ENCODE measurements at regions not wholly inside any gene's neighbourhood (a gene's known extent, or its start where the extent isn't known, plus 50 kb on each side); places are given as distances from the start of the nearest gene placed in this dataset.
A peak's percentile ranks its signal among the peaks of the same experiment; 100 is the strongest.
"Not testable (repeated sequence)": the region's sequence is repeated elsewhere in the genome, so short reads cannot be mapped to it uniquely, and the experiment has no call there.

DNA sequence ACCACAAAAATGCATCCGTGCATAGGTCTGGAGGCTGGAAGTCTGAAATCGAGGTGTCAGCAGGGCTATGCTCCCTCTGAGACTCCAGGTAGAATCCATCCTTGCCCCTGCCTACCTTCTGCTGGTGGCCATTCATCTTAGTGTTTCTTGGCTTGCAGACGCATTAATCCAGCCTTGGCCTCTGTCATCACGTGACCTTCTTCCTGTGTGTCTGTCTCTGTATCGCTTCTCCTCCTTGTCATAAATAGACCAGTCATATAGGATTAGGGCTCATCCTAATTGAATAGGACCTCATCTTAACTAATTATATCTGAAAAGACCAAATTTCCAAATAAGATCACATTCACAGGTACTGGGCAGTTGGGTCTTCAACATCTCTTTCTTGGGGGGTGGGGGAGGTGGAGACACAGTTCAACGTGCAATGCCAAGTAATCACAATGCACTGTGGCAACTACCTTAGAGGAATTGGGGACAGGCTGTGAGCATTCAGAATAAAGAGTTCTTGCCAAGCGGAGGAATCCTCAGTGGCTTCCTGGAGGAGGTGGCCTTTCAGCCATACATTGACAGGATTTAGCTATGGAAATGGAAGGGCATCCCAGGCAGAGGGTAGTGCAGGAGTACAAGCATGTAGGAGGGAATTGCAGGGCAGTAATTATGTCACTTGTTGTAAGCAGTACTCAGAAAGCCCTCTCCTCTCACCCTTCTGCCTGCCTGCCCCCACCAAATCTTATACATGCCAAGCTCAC, 96.2 kb upstream of the SYT13 start:
- Mint-ChIP-seq H3K27ac (no peak overlapping the region), H3K4me1 (ENCODE audit: low read depth) (no peaks in the 10 kb centered on the region), H3K4me3 (no peak overlapping the region), H3K36me3 (ENCODE audit: low read depth) (no peaks in the 10 kb centered on the region), H3K9me3 (no peaks in the 10 kb centered on the region), H3K27me3 (ENCODE audit: low read depth) (peaks cover 11% of the 10 kb centered on the region)
- DNase-seq, result no peak
- intact Hi-C loops (cut with micrococcal nuclease), result no loop called here
- CTCF ChIA-PET, result interaction anchor here (0.6 kb wide), 1 partner anchor 8 kb away, joined by 3 read pairs; no protein-coding TSS in a partner anchor

DNA sequence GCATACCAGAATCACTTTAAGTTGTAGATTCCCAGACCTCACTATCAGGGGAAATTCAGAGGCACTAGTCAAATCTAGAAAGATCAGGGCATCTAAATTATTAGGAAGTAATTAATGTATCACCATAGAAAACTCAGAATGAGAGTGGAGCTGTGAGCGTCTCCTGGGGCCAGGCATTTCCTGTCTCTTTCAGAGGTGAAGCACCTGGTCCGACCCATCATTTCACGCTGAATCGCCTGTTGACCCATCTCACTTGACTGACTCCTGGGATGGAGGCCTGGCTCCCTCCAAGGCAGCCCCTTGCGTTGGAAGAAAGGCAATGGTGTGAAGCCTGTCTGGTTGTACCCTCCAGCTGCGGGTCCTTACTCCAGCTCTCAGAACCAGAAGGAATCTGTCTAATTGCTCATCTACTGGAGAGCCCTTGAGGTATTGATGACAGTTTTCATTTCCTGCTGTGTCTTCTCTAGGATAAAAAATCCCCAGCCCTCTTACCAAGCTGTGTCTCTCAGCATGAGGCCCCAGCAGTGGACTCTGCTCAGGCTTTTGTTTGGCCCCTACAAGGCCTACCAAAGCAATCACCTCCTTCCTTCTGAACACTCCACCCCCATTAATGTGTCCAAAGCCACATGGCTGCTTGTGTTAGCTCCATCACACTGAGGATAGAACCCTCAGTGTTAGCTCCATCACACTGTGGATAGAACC, 93.2 kb upstream of the SYT13 start:
- no peak for DNase-seq
- H3K27ac Mint-ChIP-seq, result no peak overlapping the region
- H3K9me3 Mint-ChIP-seq, result no peaks in the 10 kb centered on the region
- H3K36me3 Mint-ChIP-seq (ENCODE audit: low read depth), result no peaks in the 10 kb centered on the region
- peaks cover 7% of the 10 kb centered on the region for H3K4me1 Mint-ChIP-seq (ENCODE audit: low read depth)
- CTCF ChIA-PET, result interaction anchor here (1.5 to 1.9 kb wide), 2 partner anchors 8 to 276 kb away, joined by 5 read pairs; no protein-coding TSS in a partner anchor
- H3K4me3 Mint-ChIP-seq, result no peak overlapping the region
- H3K27me3 Mint-ChIP-seq (ENCODE audit: low read depth), result peaks cover 11% of the 10 kb centered on the region
- intact Hi-C loops (cut with micrococcal nuclease), result no loop called here

DNA sequence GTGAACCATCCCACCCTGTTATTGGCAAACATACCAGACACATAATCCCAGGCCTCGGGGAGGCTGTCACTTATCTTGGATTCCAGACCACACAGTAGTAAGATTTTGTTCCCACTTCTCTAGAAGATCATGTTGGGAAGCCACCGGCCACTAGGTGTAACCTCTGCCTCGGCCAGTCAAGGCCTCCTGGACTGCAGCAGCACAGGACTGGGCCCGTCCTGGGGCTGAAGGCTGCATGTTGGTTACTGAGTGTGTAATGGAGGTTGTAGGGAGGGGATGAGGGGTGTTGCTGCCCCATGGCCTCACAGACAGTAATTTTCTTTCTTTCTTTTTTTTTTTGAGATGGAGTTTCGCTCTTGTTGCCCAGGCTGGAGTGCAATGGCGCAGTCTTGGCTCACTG, 92.4 kb upstream of the SYT13 start:
- Mint-ChIP-seq H3K9me3 (no peaks in the 10 kb centered on the region), H3K36me3 (ENCODE audit: low read depth) (no peaks in the 10 kb centered on the region), H3K4me1 (ENCODE audit: low read depth) (peaks cover 9% of the 10 kb centered on the region), H3K27me3 (ENCODE audit: low read depth) (peaks cover 9% of the 10 kb centered on the region), H3K4me3 (no peak overlapping the region), H3K27ac (no peak overlapping the region)
- DNase-seq, result no peak
- intact Hi-C loops (cut with micrococcal nuclease), result no loop called here
- CTCF ChIA-PET, result interaction anchor here (1.5 kb wide), 1 partner anchor 276 kb away, joined by 5 read pairs; no protein-coding TSS in a partner anchor

DNA sequence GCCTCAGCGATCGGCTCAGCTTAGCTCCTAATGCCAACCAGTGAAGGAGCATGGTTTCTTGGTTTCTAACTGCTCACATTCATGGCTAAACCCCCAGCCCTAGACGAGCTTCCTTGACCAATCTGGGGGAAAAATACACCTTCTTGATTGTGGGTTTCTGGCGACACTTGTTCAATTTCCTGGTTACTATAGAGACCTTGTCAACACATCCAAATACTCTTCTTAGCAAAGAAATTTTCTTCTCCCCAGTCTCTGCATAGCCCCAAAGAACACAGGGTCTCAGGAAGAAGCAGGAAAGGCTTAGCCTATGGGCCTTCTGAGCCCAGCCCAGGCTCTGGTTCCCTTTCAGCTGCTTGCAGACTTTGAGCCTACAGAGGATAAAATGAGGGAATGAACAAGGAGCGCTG, 88.5 kb upstream of the SYT13 start:
- no peak overlapping the region for H3K27ac Mint-ChIP-seq
- H3K4me3 Mint-ChIP-seq, result no peak overlapping the region
- peaks cover 13% of the 10 kb centered on the region for H3K4me1 Mint-ChIP-seq (ENCODE audit: low read depth)
- CTCF ChIA-PET, result interaction anchor here (0.6 to 0.7 kb wide), 2 partner anchors 16 to 336 kb away, joined by 3 to 4 read pairs; no protein-coding TSS in a partner anchor
- H3K27me3 Mint-ChIP-seq (ENCODE audit: low read depth), result peaks cover 7% of the 10 kb centered on the region
- no peaks in the 10 kb centered on the region for H3K9me3 Mint-ChIP-seq
- intact Hi-C loops (cut with micrococcal nuclease), result no loop called here
- DNase-seq, result no peak
- H3K36me3 Mint-ChIP-seq (ENCODE audit: low read depth), result no peaks in the 10 kb centered on the region

DNA sequence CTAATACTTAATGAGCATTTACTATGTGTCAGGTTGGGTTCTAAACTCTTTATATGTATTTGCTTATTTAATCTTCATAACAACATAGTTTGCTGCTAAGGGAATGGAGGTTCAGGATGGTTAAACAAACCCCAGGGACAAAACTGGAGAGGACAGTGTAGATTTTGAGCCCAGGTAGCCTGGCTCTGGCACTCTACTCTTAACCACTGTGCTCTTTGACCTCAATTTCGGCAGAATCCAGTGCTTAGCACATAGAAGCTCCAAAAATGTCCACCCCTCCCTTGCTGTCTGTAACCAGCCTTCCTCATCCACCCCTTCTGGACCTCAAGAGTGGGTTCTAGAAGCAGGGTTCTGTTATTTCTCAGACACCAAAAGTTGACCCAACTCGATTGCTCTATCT, 88.0 kb upstream of the SYT13 start:
- Mint-ChIP-seq H3K9me3 (no peaks in the 10 kb centered on the region), H3K27me3 (ENCODE audit: low read depth) (peaks cover 7% of the 10 kb centered on the region), H3K4me3 (no peak overlapping the region), H3K4me1 (ENCODE audit: low read depth) (peaks cover 13% of the 10 kb centered on the region), H3K36me3 (ENCODE audit: low read depth) (no peaks in the 10 kb centered on the region), H3K27ac (no peak overlapping the region)
- CTCF ChIA-PET, result interaction anchor here (0.7 to 3.8 kb wide), 2 partner anchors 9 to 398 kb away, joined by 3 to 26 read pairs; no protein-coding TSS in a partner anchor
- DNase-seq, result no peak
- intact Hi-C loops (cut with micrococcal nuclease), result no loop called here

DNA sequence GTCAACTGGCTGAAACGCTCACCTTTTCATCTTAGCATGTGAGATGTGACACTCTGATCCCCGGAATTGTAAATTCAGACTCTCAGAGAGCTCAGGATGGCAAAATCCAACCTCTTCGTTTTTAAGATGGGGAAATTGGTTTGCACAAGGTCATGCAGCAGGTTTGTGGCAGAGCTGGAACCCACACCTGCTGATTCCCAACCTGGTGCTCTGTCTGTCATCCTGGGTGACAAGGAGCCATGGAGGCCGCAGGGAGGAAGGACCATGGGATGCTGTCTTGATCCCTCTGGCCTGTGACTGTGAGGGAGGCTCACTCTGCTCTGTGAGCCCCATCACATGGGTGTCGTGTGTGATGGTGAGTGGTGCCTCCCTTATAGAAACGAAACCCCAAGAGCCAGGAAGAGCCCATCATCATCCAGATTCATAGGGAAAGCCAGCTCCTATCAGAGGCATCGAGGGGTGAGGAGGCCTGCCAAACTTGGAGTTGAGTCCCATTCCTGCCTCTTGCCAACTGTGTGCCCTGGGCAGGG, 87.4 kb upstream of the SYT13 start:
- peaks cover 7% of the 10 kb centered on the region for H3K27me3 Mint-ChIP-seq (ENCODE audit: low read depth)
- CTCF ChIA-PET, result interaction anchor here (0.7 to 3.8 kb wide), 2 partner anchors 9 to 398 kb away, joined by 3 to 26 read pairs; no protein-coding TSS in a partner anchor
- no peak for DNase-seq
- no peaks in the 10 kb centered on the region for H3K36me3 Mint-ChIP-seq (ENCODE audit: low read depth)
- H3K27ac Mint-ChIP-seq, result no peak overlapping the region
- H3K9me3 Mint-ChIP-seq, result no peaks in the 10 kb centered on the region
- intact Hi-C loops (cut with micrococcal nuclease), result no loop called here
- H3K4me3 Mint-ChIP-seq, result no peak overlapping the region
- peaks cover 13% of the 10 kb centered on the region for H3K4me1 Mint-ChIP-seq (ENCODE audit: low read depth)

DNA sequence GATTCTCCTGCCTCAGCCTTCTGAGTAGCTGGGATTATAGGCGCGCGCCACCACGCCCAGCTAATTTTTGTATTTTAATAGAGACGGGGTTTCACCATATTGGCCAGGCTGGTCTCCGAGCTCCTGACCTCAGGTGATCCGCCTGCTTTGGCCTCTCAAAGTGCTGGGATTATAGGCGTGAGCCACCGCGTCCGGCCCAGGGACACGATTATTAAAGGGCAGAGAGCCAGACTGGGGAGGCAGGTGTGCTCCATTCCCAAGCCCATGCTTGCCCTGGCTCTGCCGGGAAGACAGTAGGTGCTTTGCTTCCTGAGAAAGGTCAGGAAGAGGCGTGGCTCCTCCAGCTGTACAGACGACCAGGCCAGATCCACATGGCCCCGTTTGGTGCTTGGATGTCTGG, 86.3 kb upstream of the SYT13 start:
- DNase-seq; H3K36me3 Mint-ChIP-seq (ENCODE audit: low read depth); H3K9me3 Mint-ChIP-seq; H3K27ac Mint-ChIP-seq; intact Hi-C loops (cut with micrococcal nuclease); H3K4me3 Mint-ChIP-seq: not testable (repeated sequence)
- peaks cover 12% of the 10 kb centered on the region for H3K27me3 Mint-ChIP-seq (ENCODE audit: low read depth)
- CTCF ChIA-PET, result interaction anchor here (0.6 to 3.8 kb wide), 9 partner anchors 10 to 399 kb away, joined by 3 to 50 read pairs (median 6); no protein-coding TSS in a partner anchor
- peaks cover 13% of the 10 kb centered on the region for H3K4me1 Mint-ChIP-seq (ENCODE audit: low read depth)

DNA sequence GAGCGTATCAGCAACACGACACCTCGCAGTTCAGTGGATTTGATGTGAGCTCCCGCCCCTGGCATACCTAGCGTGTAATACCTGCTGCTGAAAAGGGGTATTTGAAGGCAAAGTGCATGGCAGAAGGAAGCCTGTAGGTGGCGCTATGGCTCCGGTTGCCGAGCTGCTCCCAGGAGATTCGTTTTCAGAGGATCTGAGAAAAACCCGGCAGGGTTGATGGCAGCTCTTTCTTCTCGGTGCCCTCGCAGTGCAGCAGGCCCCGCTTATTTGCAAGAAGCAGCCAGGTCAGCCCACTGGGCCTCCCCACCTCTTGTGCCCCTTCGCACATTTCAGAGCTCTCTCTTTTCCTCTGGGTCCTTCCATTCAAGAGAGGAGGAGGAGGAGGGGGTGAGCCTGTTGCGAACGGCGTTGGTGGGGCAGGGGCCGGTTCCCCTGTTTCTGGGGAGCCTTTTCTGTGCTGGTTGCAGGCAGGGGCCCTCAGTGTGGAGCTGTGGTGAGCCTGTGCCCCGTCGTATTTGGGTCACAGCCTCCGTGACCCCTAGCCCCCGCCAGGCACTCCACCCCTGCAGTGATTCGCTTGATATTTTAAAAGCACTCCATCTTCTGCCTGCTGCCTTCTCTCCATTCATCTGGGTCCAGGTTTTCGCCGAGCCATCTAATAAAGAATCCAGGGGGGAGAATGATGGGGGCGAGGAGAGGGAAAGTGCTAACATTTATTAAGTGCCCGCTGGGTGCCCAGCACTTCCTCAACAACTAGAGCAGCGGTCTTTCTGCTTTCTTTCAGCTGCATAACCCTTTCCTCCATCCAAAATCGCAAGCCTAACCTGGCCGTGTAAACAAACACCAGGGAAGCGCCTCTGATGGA, 85.3 kb upstream of the SYT13 start:
- CTCF ChIA-PET, result interaction anchor here (0.6 to 3.8 kb wide), 35 partner anchors 8 to 493 kb away, joined by 3 to 50 read pairs (median 5); no protein-coding TSS in a partner anchor
- no peaks in the 10 kb centered on the region for H3K36me3 Mint-ChIP-seq (ENCODE audit: low read depth)
- H3K9me3 Mint-ChIP-seq, result no peaks in the 10 kb centered on the region
- no peak overlapping the region for H3K4me3 Mint-ChIP-seq
- no peak overlapping the region for H3K27ac Mint-ChIP-seq
- DNase-seq, result peak; percentile 84
- intact Hi-C loops (cut with micrococcal nuclease), result loop anchor here (1.0 kb wide), 2 partner anchors 284 to 400 kb away; no protein-coding TSS in a partner anchor
- H3K27me3 Mint-ChIP-seq (ENCODE audit: low read depth), result peaks cover 12% of the 10 kb centered on the region
- peaks cover 13% of the 10 kb centered on the region for H3K4me1 Mint-ChIP-seq (ENCODE audit: low read depth)

DNA sequence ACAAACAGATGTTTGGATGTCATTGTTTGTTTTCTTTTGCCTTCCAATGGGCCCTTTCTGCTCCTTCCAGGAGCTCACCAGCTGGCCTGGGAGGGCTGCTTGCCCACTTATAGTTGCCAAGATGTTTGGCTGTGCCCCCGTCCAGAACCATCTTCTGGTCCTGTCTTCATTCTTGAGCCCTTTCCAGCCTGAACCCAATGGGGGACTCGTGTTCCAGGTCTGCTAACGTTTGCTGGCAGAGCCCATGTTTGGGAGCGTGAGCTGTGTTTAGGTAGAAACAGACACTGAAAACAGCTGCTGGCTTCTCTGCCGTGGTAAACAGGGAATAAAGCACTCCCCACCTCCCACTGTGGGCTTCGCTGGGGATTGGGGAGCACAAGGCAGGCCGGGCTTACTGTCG, 83.2 kb upstream of the SYT13 start:
- Mint-ChIP-seq H3K4me1 (ENCODE audit: low read depth) (peaks cover 5% of the 10 kb centered on the region), H3K36me3 (ENCODE audit: low read depth) (no peaks in the 10 kb centered on the region), H3K27ac (no peak overlapping the region), H3K4me3 (no peak overlapping the region), H3K9me3 (no peaks in the 10 kb centered on the region), H3K27me3 (ENCODE audit: low read depth) (peaks cover 12% of the 10 kb centered on the region)
- intact Hi-C loops (cut with micrococcal nuclease), result no loop called here
- no peak for DNase-seq
- CTCF ChIA-PET, result interaction anchor here (0.8 to 1.7 kb wide), 4 partner anchors 136 to 402 kb away, joined by 3 to 6 read pairs (median 4); no protein-coding TSS in a partner anchor

DNA sequence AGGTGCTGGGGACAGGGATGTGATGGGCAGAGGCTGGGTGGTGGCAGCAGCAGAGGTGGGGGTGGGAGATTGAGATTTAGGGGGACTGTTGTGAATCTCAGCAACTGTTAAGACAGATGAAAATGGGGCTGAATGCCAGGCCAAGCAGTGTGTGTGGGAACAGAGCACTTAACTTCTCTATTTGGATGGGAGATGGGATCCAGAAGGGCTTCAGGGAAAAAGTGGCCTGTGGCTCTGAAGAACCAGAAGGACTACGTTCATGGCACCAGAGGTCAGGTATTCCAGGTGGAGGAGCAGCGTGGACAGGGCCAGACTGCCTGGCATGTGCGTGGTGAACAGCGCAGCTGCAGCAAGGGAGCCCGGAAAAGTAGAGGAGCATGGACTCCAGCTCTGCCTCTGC, 82.6 kb upstream of the SYT13 start:
- intact Hi-C loops (cut with micrococcal nuclease), result no loop called here
- H3K4me1 Mint-ChIP-seq (ENCODE audit: low read depth), result peaks cover 3% of the 10 kb centered on the region
- no peak for DNase-seq
- CTCF ChIA-PET, result interaction anchor here (0.8 to 1.7 kb wide), 4 partner anchors 135 to 403 kb away, joined by 3 to 6 read pairs (median 4); no protein-coding TSS in a partner anchor
- H3K36me3 Mint-ChIP-seq (ENCODE audit: low read depth), result no peaks in the 10 kb centered on the region
- H3K27me3 Mint-ChIP-seq (ENCODE audit: low read depth), result peaks cover 12% of the 10 kb centered on the region
- H3K9me3 Mint-ChIP-seq, result no peaks in the 10 kb centered on the region
- H3K27ac Mint-ChIP-seq, result no peak overlapping the region
- H3K4me3 Mint-ChIP-seq, result no peak overlapping the region

DNA sequence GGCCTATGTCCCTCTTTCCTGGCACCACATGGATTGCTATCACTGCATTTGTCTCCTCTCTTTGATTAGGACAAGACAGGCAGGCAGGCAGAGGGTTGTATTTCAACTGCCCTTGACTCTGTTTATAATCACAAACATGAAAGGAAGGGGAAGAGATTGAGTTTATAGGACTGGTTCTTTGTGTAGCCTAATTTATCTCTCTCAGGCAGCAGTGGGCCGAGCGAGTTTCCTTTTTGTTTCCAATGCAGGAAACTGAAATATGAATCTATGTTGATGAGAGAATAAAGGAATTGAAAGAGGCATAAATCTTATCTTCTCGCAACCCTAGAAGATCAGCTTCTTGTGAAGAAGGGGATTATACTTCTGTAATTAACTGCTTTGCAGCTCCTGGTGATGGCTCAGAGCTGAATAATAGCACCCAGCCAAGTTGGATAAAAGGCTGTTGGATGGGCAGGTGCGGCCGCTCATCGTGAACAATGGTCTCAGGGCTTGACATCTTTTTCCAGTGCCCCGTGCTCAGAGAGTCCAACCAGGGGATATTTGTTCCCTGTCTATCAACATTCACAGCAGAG, 80.6 kb upstream of the SYT13 start:
- H3K27me3 Mint-ChIP-seq (ENCODE audit: low read depth), result peaks cover 10% of the 10 kb centered on the region
- DNase-seq, result no peak
- H3K9me3 Mint-ChIP-seq, result no peaks in the 10 kb centered on the region
- H3K27ac Mint-ChIP-seq, result no peak overlapping the region
- H3K4me1 Mint-ChIP-seq (ENCODE audit: low read depth), result peaks cover 3% of the 10 kb centered on the region
- H3K4me3 Mint-ChIP-seq, result no peak overlapping the region
- CTCF ChIA-PET, result interaction anchor here (0.6 to 1.5 kb wide), 2 partner anchors 290 to 405 kb away, joined by 3 read pairs; no protein-coding TSS in a partner anchor
- intact Hi-C loops (cut with micrococcal nuclease), result no loop called here
- no peaks in the 10 kb centered on the region for H3K36me3 Mint-ChIP-seq (ENCODE audit: low read depth)

Data from activated naive CD4-positive, alpha-beta T cell treated with anti-CD3 and anti-CD28 coated beads for 36 hours (primary cell).